Activated CD8-positive, alpha-beta memory T cell treated with anti-CD3 and anti-CD28 coated beads, Interleukin-2, amount 10 ng/mL, durations not matched to agents 7 days and 5 days (primary cell): ENCODE measurements at regions not wholly inside any gene's neighbourhood (a gene's known extent, or its start where the extent isn't known, plus 50 kb on each side); places are given as distances from the start of the nearest gene placed in this dataset.
"Not testable (repeated sequence)": the region's sequence is repeated elsewhere in the genome, so short reads cannot be mapped to it uniquely, and the experiment has no call there.

Source experiments
- ATAC-seq: fragments of 150-1000 bp; cut with Tn5 transposase; one replicate; pipeline ENCODE4 v1.10.0; 2021; ENCODE audit warnings: moderate library complexity
- CTCF ChIA-PET: fragments of 350-600 bp; sonication (Branson Sonifier 250); formaldehyde crosslinking; loops from one replicate; lab custom pipeline; 2021; ENCODE audit warnings: antibody characterized with exemption; lab: Charles Lee
- DNase-seq: peaks from one replicate; pipeline ENCODE4 v3.0.0-alpha.2; 2020
- H3K27ac Mint-ChIP-seq: one replicate; pipeline ENCODE4 v1.8.0; 2021; ENCODE audit warnings: mild to moderate bottlenecking, mixed read lengths
- H3K27me3 Mint-ChIP-seq: one replicate; pipeline ENCODE4 v1.8.0; 2021; ENCODE audit warnings: mixed read lengths
- H3K36me3 Mint-ChIP-seq: one replicate; pipeline ENCODE4 v1.8.0; 2021; ENCODE audit warnings: mild to moderate bottlenecking, mixed read lengths
- H3K4me1 Mint-ChIP-seq: one replicate; pipeline ENCODE4 v1.8.0; 2021; ENCODE audit warnings: mixed read lengths
- H3K4me3 Mint-ChIP-seq: one replicate; pipeline ENCODE4 v1.8.0; 2021; ENCODE audit warnings: mild to moderate bottlenecking, moderate library complexity, mixed read lengths
- H3K9me3 Mint-ChIP-seq: one replicate; pipeline ENCODE4 v1.8.0; 2022; ENCODE audit warnings: low read depth, mixed read lengths

- DNase-seq: no peak
- peaks cover 5% of the 10 kb centered on the region for H3K9me3 Mint-ChIP-seq
- CTCF ChIA-PET: no interaction called here
- H3K36me3 Mint-ChIP-seq: no peaks in the 10 kb centered on the region
- H3K4me3 Mint-ChIP-seq: no peak overlapping the region
- no peaks in the 10 kb centered on the region for H3K27me3 Mint-ChIP-seq
- no peak for ATAC-seq
- H3K4me1 Mint-ChIP-seq: no peaks in the 10 kb centered on the region
- H3K27ac Mint-ChIP-seq: no peak overlapping the region
Measured at GRCh38 chr1:60268451-60268850, 194.9 kb upstream of the C1orf87 start.

GRCh38 chr1:60265560-60266535, 192.3 kb upstream of the C1orf87 start:
- DNase-seq (no peak), ATAC-seq (no peak)
- Mint-ChIP-seq H3K27me3 (no peaks in the 10 kb centered on the region), H3K4me1 (no peaks in the 10 kb centered on the region), H3K36me3 (no peaks in the 10 kb centered on the region), H3K4me3 (no peak overlapping the region), H3K9me3 (peaks cover 3% of the 10 kb centered on the region), H3K27ac (no peak overlapping the region)
- CTCF ChIA-PET: no interaction called here

- no peak for ATAC-seq
- CTCF ChIA-PET: no interaction called here
- no peaks in the 10 kb centered on the region for H3K4me1 Mint-ChIP-seq
- no peak overlapping the region for H3K4me3 Mint-ChIP-seq
- H3K27ac Mint-ChIP-seq: no peak overlapping the region
- H3K36me3 Mint-ChIP-seq: no peaks in the 10 kb centered on the region
- no peaks in the 10 kb centered on the region for H3K9me3 Mint-ChIP-seq
- no peak for DNase-seq
- no peaks in the 10 kb centered on the region for H3K27me3 Mint-ChIP-seq
Measured at GRCh38 chr1:60262701-60263100, 189.1 kb upstream of the C1orf87 start.

GRCh38 chr1:60257531-60257930, 184.0 kb upstream of the C1orf87 start:
- DNase-seq: no peak

DNA sequence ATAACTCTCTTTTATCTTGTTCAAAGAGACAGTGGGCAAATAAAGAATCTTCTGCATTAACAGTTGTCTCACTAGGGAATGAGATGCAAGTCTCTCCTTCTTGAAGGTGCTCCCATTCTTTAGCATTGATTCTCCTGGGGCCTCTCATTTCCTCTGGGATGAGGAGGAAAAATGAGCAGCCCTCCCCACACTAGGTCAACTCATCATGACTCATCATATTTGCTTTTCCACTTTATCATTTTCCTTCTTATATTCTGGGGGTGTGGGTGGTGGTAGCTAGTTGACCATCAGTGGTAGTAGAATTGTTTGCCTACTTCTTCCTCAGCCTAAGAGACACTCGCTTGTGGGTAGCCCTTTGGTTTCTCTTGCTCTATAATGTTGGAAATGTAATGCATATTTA, 182.0 kb upstream of the C1orf87 start:
- Mint-ChIP-seq H3K4me1 (no peaks in the 10 kb centered on the region), H3K9me3 (no peaks in the 10 kb centered on the region), H3K36me3 (no peaks in the 10 kb centered on the region), H3K27ac (no peak overlapping the region), H3K4me3 (no peak overlapping the region), H3K27me3 (no peaks in the 10 kb centered on the region)
- no peak for ATAC-seq
- CTCF ChIA-PET: no interaction called here
- DNase-seq: no peak

More at GRCh38 chr1:60257531-60257930, 184.0 kb upstream of the C1orf87 start:
- CTCF ChIA-PET: no interaction called here
- Mint-ChIP-seq H3K27me3 (no peaks in the 10 kb centered on the region), H3K4me1 (no peaks in the 10 kb centered on the region), H3K27ac (no peak overlapping the region), H3K9me3 (no peaks in the 10 kb centered on the region), H3K36me3 (no peaks in the 10 kb centered on the region), H3K4me3 (no peak overlapping the region)
- ATAC-seq: no peak

GRCh38 chr1:60251426-60251825, 177.9 kb upstream of the C1orf87 start:
- DNase-seq (no peak), ATAC-seq (no peak)
- no peaks in the 10 kb centered on the region for H3K4me1 Mint-ChIP-seq
- CTCF ChIA-PET: no interaction called here
- no peak overlapping the region for H3K27ac Mint-ChIP-seq
- peaks cover under 1% of the 10 kb centered on the region for H3K9me3 Mint-ChIP-seq
- H3K36me3 Mint-ChIP-seq: no peaks in the 10 kb centered on the region
- H3K27me3 Mint-ChIP-seq: no peaks in the 10 kb centered on the region
- no peak overlapping the region for H3K4me3 Mint-ChIP-seq

DNA sequence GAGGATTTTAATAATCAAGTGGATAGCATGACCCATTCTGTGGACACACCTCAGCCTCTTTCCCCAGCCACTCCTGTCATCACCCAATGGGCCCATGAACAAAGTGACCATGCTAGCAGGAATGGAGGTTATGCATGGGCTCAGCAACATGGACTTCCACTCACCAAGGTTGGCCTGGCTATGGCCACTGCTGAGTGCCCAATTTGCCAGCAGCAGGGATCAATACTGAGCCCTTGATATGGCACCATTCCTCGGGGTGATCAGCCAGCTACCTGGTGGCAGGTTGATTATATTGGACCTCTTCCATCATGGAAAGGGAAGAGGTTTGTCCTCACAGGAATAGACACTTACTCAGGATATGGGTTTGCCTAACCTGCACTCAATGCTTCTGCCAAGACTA, 173.9 kb upstream of the C1orf87 start:
- H3K27me3 Mint-ChIP-seq, ATAC-seq, H3K9me3 Mint-ChIP-seq, CTCF ChIA-PET, DNase-seq, H3K4me1 Mint-ChIP-seq, H3K36me3 Mint-ChIP-seq, H3K27ac Mint-ChIP-seq, H3K4me3 Mint-ChIP-seq: not testable (repeated sequence)

DNA sequence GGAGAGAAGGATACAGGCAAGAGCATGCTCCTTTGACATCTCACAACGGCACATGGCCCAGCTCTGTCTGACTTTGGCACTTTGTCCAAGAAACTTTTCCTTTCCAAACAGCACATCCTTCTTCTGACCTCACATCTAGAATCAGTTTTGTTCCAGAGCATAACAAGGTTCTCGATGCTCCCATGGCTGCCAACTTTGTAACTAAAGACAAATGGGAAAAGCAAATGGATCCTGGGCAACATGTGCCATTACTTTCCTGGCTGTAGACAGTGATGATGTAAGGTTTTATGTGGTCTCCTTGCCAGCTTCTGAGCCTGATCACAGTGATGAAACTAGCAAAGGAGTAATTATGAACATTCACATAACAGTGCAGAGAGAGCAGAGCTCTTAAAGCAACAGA, 171.8 kb upstream of the C1orf87 start:
- Mint-ChIP-seq H3K36me3 (no peaks in the 10 kb centered on the region), H3K4me3 (no peak overlapping the region), H3K27ac (no peak overlapping the region), H3K4me1 (no peaks in the 10 kb centered on the region), H3K27me3 (no peaks in the 10 kb centered on the region), H3K9me3 (peaks cover 3% of the 10 kb centered on the region)
- no peak for ATAC-seq
- DNase-seq: no peak
- CTCF ChIA-PET: no interaction called here

DNA sequence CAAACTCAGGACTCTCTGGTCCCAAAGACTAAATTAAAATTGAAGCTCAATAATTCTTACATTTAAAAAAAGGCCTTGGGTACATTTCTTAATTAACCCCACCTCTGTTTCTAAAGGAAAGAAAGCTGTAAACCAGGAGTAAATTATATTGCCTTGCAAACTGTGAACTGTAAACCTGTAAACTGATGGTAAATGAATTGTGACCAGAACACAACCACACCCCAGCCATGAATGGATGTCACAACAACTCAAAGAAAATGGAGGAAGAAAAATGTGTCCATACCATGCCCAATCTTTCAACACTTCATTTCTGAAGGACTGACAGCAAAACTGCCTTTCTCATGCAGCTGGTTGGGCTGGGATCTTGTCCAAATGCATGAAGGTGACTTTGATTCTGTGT, 171.3 kb upstream of the C1orf87 start:
- Mint-ChIP-seq H3K9me3 (peaks cover 3% of the 10 kb centered on the region), H3K36me3 (no peaks in the 10 kb centered on the region), H3K4me1 (no peaks in the 10 kb centered on the region), H3K27me3 (no peaks in the 10 kb centered on the region), H3K4me3 (no peak overlapping the region), H3K27ac (no peak overlapping the region)
- ATAC-seq (no peak), DNase-seq (no peak)
- CTCF ChIA-PET: no interaction called here

GRCh38 chr1:60235275-60235674, 161.7 kb upstream of the C1orf87 start:
- H3K27me3 Mint-ChIP-seq: no peaks in the 10 kb centered on the region
- CTCF ChIA-PET: no interaction called here
- H3K4me3 Mint-ChIP-seq: no peak overlapping the region
- no peak for DNase-seq
- H3K27ac Mint-ChIP-seq: no peak overlapping the region
- H3K36me3 Mint-ChIP-seq: no peaks in the 10 kb centered on the region
- H3K4me1 Mint-ChIP-seq: no peaks in the 10 kb centered on the region
- no peak for ATAC-seq
- H3K9me3 Mint-ChIP-seq: no peaks in the 10 kb centered on the region

DNA sequence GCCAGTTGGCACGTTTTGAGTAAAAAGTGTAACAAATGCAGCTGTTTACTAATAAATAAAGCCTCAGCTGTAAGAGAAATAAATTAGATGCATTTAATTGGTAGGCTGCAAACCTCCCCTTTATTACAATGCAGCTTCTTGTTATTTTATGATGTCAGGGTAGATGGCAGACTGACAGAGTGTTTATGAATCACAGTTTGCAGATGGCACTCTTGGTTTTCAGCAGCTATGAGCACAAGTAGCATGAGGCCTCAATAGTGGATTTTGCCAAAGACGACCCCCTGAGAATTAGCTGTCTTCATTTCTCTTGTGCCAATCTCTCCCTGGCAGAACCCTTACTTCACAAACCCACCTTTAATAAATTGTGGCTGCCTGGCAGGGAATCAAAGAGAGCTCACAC, 161.2 kb upstream of the C1orf87 start:
- CTCF ChIA-PET: no interaction called here
- ATAC-seq: no peak
- H3K9me3 Mint-ChIP-seq: no peaks in the 10 kb centered on the region
- H3K36me3 Mint-ChIP-seq: no peaks in the 10 kb centered on the region
- H3K4me1 Mint-ChIP-seq: no peaks in the 10 kb centered on the region
- no peak overlapping the region for H3K4me3 Mint-ChIP-seq
- DNase-seq: no peak
- H3K27me3 Mint-ChIP-seq: no peaks in the 10 kb centered on the region
- no peak overlapping the region for H3K27ac Mint-ChIP-seq

GRCh38 chr1:60229821-60230220, 156.3 kb upstream of the C1orf87 start:
- Mint-ChIP-seq H3K27me3 (no peaks in the 10 kb centered on the region), H3K4me1 (no peaks in the 10 kb centered on the region), H3K9me3 (no peaks in the 10 kb centered on the region), H3K27ac (no peak overlapping the region), H3K4me3 (no peak overlapping the region), H3K36me3 (no peaks in the 10 kb centered on the region)
- ATAC-seq (no peak), DNase-seq (no peak)
- CTCF ChIA-PET: no interaction called here

GRCh38 chr1:60228041-60228491, 154.5 kb upstream of the C1orf87 start:
- CTCF ChIA-PET: no interaction called here
- ATAC-seq (no peak), DNase-seq (no peak)
- Mint-ChIP-seq H3K9me3 (no peaks in the 10 kb centered on the region), H3K36me3 (no peaks in the 10 kb centered on the region), H3K4me3 (no peak overlapping the region), H3K27me3 (no peaks in the 10 kb centered on the region), H3K27ac (no peak overlapping the region), H3K4me1 (no peaks in the 10 kb centered on the region)

DNA sequence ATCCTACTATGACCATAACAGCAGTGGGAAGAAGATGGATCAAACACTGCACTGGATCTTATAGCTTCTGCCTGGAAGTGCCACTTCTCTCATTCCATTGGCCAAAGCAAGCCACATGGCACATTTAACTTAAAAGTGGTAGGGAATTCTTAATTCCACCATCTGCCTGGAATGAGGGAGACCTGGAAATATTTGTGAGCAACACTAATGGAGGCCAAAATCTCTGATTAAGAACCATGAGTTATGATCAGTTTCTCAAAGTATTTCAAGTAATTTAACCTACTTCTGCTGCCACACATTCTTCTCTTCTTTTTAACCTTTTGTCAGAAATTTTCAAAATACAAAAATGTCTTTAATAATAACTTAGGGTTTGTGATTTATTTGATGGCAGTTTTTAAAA, 154.0 kb upstream of the C1orf87 start:
- Mint-ChIP-seq H3K4me1 (no peaks in the 10 kb centered on the region), H3K9me3 (no peaks in the 10 kb centered on the region), H3K4me3 (no peak overlapping the region), H3K27me3 (no peaks in the 10 kb centered on the region), H3K36me3 (no peaks in the 10 kb centered on the region), H3K27ac (no peak overlapping the region)
- CTCF ChIA-PET: no interaction called here
- ATAC-seq: no peak
- no peak for DNase-seq
